Panc1 (cell line): ENCODE measurements at regions not wholly inside any gene's neighbourhood (a gene's known extent, or its start where the extent isn't known, plus 50 kb on each side); places are given as distances from the start of the nearest gene placed in this dataset.

Experiments
- ATAC-seq: fragments of 200-7000 bp; cut with Tn5 transposase; 2 replicates; pipeline ENCODE4 v1.9.1; 2020; ENCODE audit warnings: mild to moderate bottlenecking, moderate library complexity
- BruUV-seq: library from RNA; stranded (reverse); fragments of 400-500 nt; replicated peaks from 2 replicates; lab custom pipeline; 2021; lab: Mats Ljungman, UMichigan
- CTCF ChIA-PET: fragments of 300-600 bp; sonication (Branson Sonifier 250); formaldehyde crosslinking; loops from one replicate; lab custom pipeline; 2022; ENCODE audit warnings: antibody characterized with exemption; lab: Charles Lee
- POLR2A ChIA-PET: fragments of 300-600 bp; sonication (Branson Sonifier 250); formaldehyde crosslinking; loops from one replicate; lab custom pipeline; 2022; ENCODE audit warnings: antibody characterized with exemption; lab: Charles Lee
- DNase-seq: peaks from one replicate; pipeline ENCODE4 v3.0.0-alpha.2; 2010; ENCODE audit warnings: low read depth, low spot score
- H3K27ac ChIP-seq: 2 replicates; pipeline ENCODE4 v1.5.1; 2011; ENCODE audit warnings: mild to moderate bottlenecking, low read length, inconsistent platforms
- H3K27me3 ChIP-seq: fragments of 200-500 bp; sonication (Bioruptor generic); 2 replicates; pipeline ENCODE4 v1.6.0; 2014; ENCODE audit warnings: low read length, inconsistent platforms; ENCODE audit not compliant: control insufficient read depth, insufficient read depth
- H3K36me3 ChIP-seq: fragments of 200-500 bp; sonication (Bioruptor generic); 2 replicates; pipeline ENCODE4 v1.5.1; 2014; ENCODE audit warnings: inconsistent platforms, mild to moderate bottlenecking, low read length, moderate library complexity; ENCODE audit not compliant: control insufficient read depth, insufficient read depth
- H3K4me1 ChIP-seq: 2 replicates; pipeline ENCODE4 v1.5.1; 2011; ENCODE audit warnings: inconsistent platforms, mild to moderate bottlenecking, low read length, moderate library complexity; ENCODE audit not compliant: control insufficient read depth, insufficient read depth
- H3K4me3 ChIP-seq, 2 experiments: 2 replicates each; pipeline ENCODE4 v1.5.1; 2011 to 2012; ENCODE audit warnings: low read depth in 2 of 2, low read length in 2 of 2, mild to moderate bottlenecking in 2 of 2, inconsistent platforms in 1 of 2, moderate library complexity in 1 of 2
- H3K9me3 ChIP-seq: fragments of 200-500 bp; sonication (Bioruptor generic); 2 replicates; pipeline ENCODE4 v1.5.1; 2014; ENCODE audit warnings: low read depth, mild to moderate bottlenecking, inconsistent platforms, low read length, moderate library complexity; ENCODE audit not compliant: control insufficient read depth, insufficient read depth
- POLR2AphosphoS5 ChIP-seq: IDR thresholded peaks from 2 replicates; pipeline ENCODE4 v1.6.1; 2012; ENCODE audit warnings: mild to moderate bottlenecking, low read depth, low read length, moderate library complexity
- REST ChIP-seq, 2 experiments: IDR thresholded peaks; 2 replicates each; pipeline ENCODE4 v1.6.1; 2011 to 2012; ENCODE audit warnings: low read depth in 2 of 2, control low read depth in 1 of 2, low read length in 1 of 2, mild to moderate bottlenecking in 1 of 2, moderate library complexity in 1 of 2; ENCODE audit not compliant: insufficient read depth in 1 of 2
- SIN3A ChIP-seq: IDR thresholded peaks from 2 replicates; pipeline ENCODE4 v1.6.1; 2012; ENCODE audit warnings: low read depth, mild to moderate bottlenecking, low read length, moderate library complexity, borderline replicate concordance; ENCODE audit not compliant: insufficient read depth
- TCF7L2 ChIP-seq: IDR thresholded peaks from 2 replicates; pipeline ENCODE4 v1.6.1; 2011; ENCODE audit warnings: mild to moderate bottlenecking, low read depth, low read length, inconsistent platforms
- in situ Hi-C: cut with HindIII; loops from 2 replicates; pipeline ENCODE4 v1.10.0; 2016; ENCODE audit warnings: low sequenced_read_pairs, low pct_unique_long_range_greater_than_20kb
- intact Hi-C: fragments of 100-400 bp; cut with micrococcal nuclease; formaldehyde crosslinking; loops from one replicate; pipeline ENCODE4 v1.10.0; 2022; ENCODE audit not compliant: unreplicated experiment
- TF ChIP-seq, protein P1 (sequence below): fragments of 450-650 bp; IDR thresholded peaks from 2 replicates; pipeline ENCODE4 v1.5.1; 2017; ENCODE audit warnings: mild to moderate bottlenecking

GRCh38 chr3:176574786-176575185 lies 622.5 kb downstream of the TBL1XR1 start:
- no peaks in the 10 kb centered on the region for H3K9me3 ChIP-seq
- no peak overlapping the region for H3K27ac ChIP-seq
- ChIA-PET POLR2A (no interaction called here), CTCF (no interaction called here)
- in situ Hi-C loops = no loop called here
- DNase-seq (no peak), ATAC-seq (no peak)
- TF ChIP-seq SIN3A (no peak), REST (IDR thresholded peaks at IDR 0.05; ENCODE audit: insufficient read depth in 1 of 2, low read depth in 2 of 2, low read length in 1 of 2) (no peak), TCF7L2 (no peak), POLR2AphosphoS5 (no peak)
- TF ChIP-seq, protein P1, sequence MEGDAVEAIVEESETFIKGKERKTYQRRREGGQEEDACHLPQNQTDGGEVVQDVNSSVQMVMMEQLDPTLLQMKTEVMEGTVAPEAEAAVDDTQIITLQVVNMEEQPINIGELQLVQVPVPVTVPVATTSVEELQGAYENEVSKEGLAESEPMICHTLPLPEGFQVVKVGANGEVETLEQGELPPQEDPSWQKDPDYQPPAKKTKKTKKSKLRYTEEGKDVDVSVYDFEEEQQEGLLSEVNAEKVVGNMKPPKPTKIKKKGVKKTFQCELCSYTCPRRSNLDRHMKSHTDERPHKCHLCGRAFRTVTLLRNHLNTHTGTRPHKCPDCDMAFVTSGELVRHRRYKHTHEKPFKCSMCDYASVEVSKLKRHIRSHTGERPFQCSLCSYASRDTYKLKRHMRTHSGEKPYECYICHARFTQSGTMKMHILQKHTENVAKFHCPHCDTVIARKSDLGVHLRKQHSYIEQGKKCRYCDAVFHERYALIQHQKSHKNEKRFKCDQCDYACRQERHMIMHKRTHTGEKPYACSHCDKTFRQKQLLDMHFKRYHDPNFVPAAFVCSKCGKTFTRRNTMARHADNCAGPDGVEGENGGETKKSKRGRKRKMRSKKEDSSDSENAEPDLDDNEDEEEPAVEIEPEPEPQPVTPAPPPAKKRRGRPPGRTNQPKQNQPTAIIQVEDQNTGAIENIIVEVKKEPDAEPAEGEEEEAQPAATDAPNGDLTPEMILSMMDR = no peak
- H3K36me3 ChIP-seq = no peaks in the 10 kb centered on the region
- intact Hi-C loops = no loop called here
- BruUV-seq = no TSS peak
- H3K27me3 ChIP-seq = no peaks in the 10 kb centered on the region
- H3K4me1 ChIP-seq = no peaks in the 10 kb centered on the region
- no peak overlapping the region for H3K4me3 ChIP-seq

GRCh38 chr3:176571926-176572325 lies 625.4 kb downstream of the TBL1XR1 start:
- CTCF ChIA-PET = no interaction called here
- Histone ChIP-seq H3K27ac (no peak overlapping the region), H3K27me3 (no peaks in the 10 kb centered on the region), H3K36me3 (no peaks in the 10 kb centered on the region), H3K9me3 (no peaks in the 10 kb centered on the region), H3K4me3 (no peak overlapping the region), H3K4me1 (no peaks in the 10 kb centered on the region)
- DNase-seq = no peak
- intact Hi-C loops (no loop called here), in situ Hi-C loops (no loop called here)
- POLR2A ChIA-PET = no interaction called here
- TF ChIP-seq POLR2AphosphoS5 = no peak
- no peak for ATAC-seq
- no TSS peak for BruUV-seq

GRCh38 chr3:176570992-176571391 lies 626.3 kb downstream of the TBL1XR1 start:
- H3K27me3 ChIP-seq = no peaks in the 10 kb centered on the region
- H3K9me3 ChIP-seq = no peaks in the 10 kb centered on the region
- no peaks in the 10 kb centered on the region for H3K36me3 ChIP-seq
- DNase-seq (no peak), ATAC-seq (no peak)
- in situ Hi-C loops (no loop called here), intact Hi-C loops (no loop called here)
- TF ChIP-seq, protein P1 = no peak
- TF ChIP-seq SIN3A (no peak), TCF7L2 (no peak), POLR2AphosphoS5 (no peak), REST (IDR thresholded peaks at IDR 0.05; ENCODE audit: insufficient read depth in 1 of 2, low read depth in 2 of 2, low read length in 1 of 2) (no peak)
- BruUV-seq = no TSS peak
- H3K4me3 ChIP-seq = no peak overlapping the region
- POLR2A ChIA-PET = no interaction called here
- H3K4me1 ChIP-seq = no peaks in the 10 kb centered on the region
- H3K27ac ChIP-seq = no peak overlapping the region
- CTCF ChIA-PET = no interaction called here
